Activated CD8-positive, alpha-beta memory T cell treated with anti-CD3 and anti-CD28 coated beads, Interleukin-2, amount 50 U/mL, for 4 hours (primary cell): ENCODE measurements at regions not wholly inside any gene's neighbourhood (a gene's known extent, or its start where the extent isn't known, plus 50 kb on each side); places are given as distances from the start of the nearest gene placed in this dataset.

ENCODE experiments used
- DNase-seq: peaks from one replicate; pipeline ENCODE4 v3.0.0-alpha.2; 2020

GRCh38 chr4:67220861-67221260 lies 324.4 kb downstream of the CENPC start:
- DNase-seq = no peak

GRCh38 chr4:67218883-67219282 lies 326.4 kb downstream of the CENPC start:
- DNase-seq = no peak

- DNase-seq = no peak
Measured at GRCh38 chr4:67207941-67208441, 337.3 kb downstream of the CENPC start.

GRCh38 chr4:67204441-67204840 lies 340.9 kb downstream of the CENPC start:
- no peak for DNase-seq

GRCh38 chr4:67201334-67201733 lies 344.0 kb downstream of the CENPC start:
- DNase-seq = no peak

- DNase-seq = no peak
Measured at GRCh38 chr4:67198727-67199126, 346.6 kb downstream of the CENPC start.

- DNase-seq = no peak
Measured at GRCh38 chr4:67167849-67168248, 377.5 kb downstream of the CENPC start.

GRCh38 chr4:67162690-67163089 lies 382.6 kb downstream of the CENPC start:
- no peak for DNase-seq

- DNase-seq = no peak
Measured at GRCh38 chr4:67161311-67161710, 384.0 kb downstream of the CENPC start.

GRCh38 chr4:67160394-67160793 lies 384.9 kb downstream of the CENPC start:
- no peak for DNase-seq

GRCh38 chr4:67158666-67159065 lies 386.6 kb downstream of the CENPC start:
- no peak for DNase-seq

GRCh38 chr4:67152976-67153375 lies 392.3 kb downstream of the CENPC start:
- DNase-seq = no peak

- DNase-seq = no peak
Measured at GRCh38 chr4:67151376-67152343, 393.6 kb downstream of the CENPC start.

- DNase-seq = no peak
Measured at GRCh38 chr4:67141586-67141985, 403.7 kb downstream of the CENPC start.

GRCh38 chr4:67134616-67135015 lies 410.7 kb downstream of the CENPC start:
- DNase-seq = no peak

- DNase-seq = no peak
Measured at GRCh38 chr4:67133162-67133561, 412.1 kb downstream of the CENPC start.

- DNase-seq = no peak
Measured at GRCh38 chr4:67131224-67131623, 414.1 kb downstream of the CENPC start.

- no peak for DNase-seq
Measured at GRCh38 chr4:67130411-67130810, 414.9 kb downstream of the CENPC start.

GRCh38 chr4:67126570-67126969 lies 418.7 kb downstream of the CENPC start:
- no peak for DNase-seq

- DNase-seq = no peak
Measured at GRCh38 chr4:67125636-67126514, 419.4 kb downstream of the CENPC start.

GRCh38 chr4:67124716-67125115 lies 420.6 kb downstream of the CENPC start:
- no peak for DNase-seq

- no peak for DNase-seq
Measured at GRCh38 chr4:67122029-67122428, 423.3 kb downstream of the CENPC start.

GRCh38 chr4:67120369-67120768 lies 424.9 kb downstream of the CENPC start:
- DNase-seq = no peak

- DNase-seq = no peak
Measured at GRCh38 chr4:67109276-67109675, 436.0 kb downstream of the CENPC start.
